ENCODE measurements at regions not wholly inside any gene's neighbourhood (a gene's known extent, or its start where the extent isn't known, plus 50 kb on each side); places are given as distances from the start of the nearest gene placed in this dataset.

DNA sequence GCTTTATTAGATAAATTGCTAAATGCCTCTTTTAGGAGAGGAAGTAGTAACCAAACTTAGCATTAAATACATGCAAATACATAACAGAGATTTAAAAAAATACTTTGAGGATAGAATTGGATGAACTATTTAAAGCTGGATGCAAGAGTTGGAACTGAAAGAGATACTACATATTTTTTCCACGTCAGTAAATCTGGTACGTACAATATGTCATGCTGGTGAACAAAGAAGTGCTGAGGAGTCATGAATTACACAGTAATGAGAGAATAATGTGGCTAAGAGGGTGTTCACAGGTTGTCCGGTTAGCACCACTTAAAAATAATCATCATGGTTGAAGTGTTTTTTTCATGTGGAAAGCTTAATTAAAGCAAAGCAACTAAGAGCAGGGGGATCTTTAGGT is 184.1 kb upstream of the FRMPD4 start:
- Histone ChIP-seq H3K79me1 (ENCODE audit: low read length) (no peaks in the 10 kb centered on the region), H3K56ac (ENCODE audit: low read length) (no peak overlapping the region), H3K27me3 (ENCODE audit: insufficient read depth, low read length, poor library complexity) (no peaks in the 10 kb centered on the region), H3K9ac (ENCODE audit: low read length) (no peak overlapping the region), H4K5ac (ENCODE audit: low read length) (no peak overlapping the region), H3K79me2 (ENCODE audit: control insufficient read depth, insufficient read depth, low read length) (no peaks in the 10 kb centered on the region), H3K4me1 (ENCODE audit: control insufficient read depth, low read depth, low read length) (no peaks in the 10 kb centered on the region), H3K4ac (ENCODE audit: low read depth, low read length) (no peak overlapping the region), H2BK15ac (replicated peaks; ENCODE audit: low read depth) (no peak overlapping the region), H3K23ac (ENCODE audit: low read length) (no peak overlapping the region), H2AK5ac (ENCODE audit: low read length) (no peak overlapping the region), H2BK120ac (ENCODE audit: low read depth, low read length) (no peak overlapping the region), H3K4me3 (ENCODE audit: low read length) (no peak overlapping the region), H3K27ac (ENCODE audit: low read depth, low read length) (no peak overlapping the region), H3K36me3 (ENCODE audit: control insufficient read depth, insufficient read depth, low read length) (no peaks in the 10 kb centered on the region), H3K18ac (ENCODE audit: low read length) (no peak overlapping the region), H4K8ac (ENCODE audit: low read depth, low read length) (no peak overlapping the region), H3K4me2 (ENCODE audit: low read length) (no peak overlapping the region), H2BK5ac (ENCODE audit: low read length) (no peak overlapping the region)
- no CpG with 5 or more reads among the region's 3 CpGs for WGBS (ENCODE audit: extremely low coverage, insufficient coverage, low lambda C conversion rate)
- DNase-seq = no peak

DNA sequence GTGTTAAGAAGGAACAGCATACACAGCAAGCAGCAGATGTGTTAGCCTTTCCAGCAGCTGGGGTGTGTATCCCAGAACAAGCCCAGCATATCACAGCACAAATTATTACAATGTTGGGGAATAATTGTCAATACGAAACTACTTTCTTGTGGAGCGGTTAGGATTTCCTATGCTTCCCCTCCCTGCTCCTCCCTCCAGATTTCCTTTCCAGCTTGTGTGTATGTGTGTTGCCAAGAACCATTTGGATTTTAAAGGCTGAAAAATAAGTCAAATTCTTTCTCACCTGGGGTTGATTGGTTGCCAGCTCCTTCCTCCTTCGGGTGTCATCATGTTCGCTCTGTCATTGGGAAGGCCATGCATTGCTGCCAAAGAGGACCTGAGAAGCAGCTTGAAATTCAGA is 178.2 kb upstream of the FRMPD4 start:
- no peak overlapping the region for H3K9ac ChIP-seq (ENCODE audit: low read length)
- H3K36me3 ChIP-seq (ENCODE audit: control insufficient read depth, insufficient read depth, low read length) = no peaks in the 10 kb centered on the region
- H2BK5ac ChIP-seq (ENCODE audit: low read length) = no peak overlapping the region
- no peak overlapping the region for H3K4me2 ChIP-seq (ENCODE audit: low read length)
- no peak for DNase-seq
- H3K4me1 ChIP-seq (ENCODE audit: control insufficient read depth, low read depth, low read length) = no peaks in the 10 kb centered on the region
- no peak overlapping the region for H3K4me3 ChIP-seq (ENCODE audit: low read length)
- H3K23ac ChIP-seq (ENCODE audit: low read length) = no peak overlapping the region
- H3K18ac ChIP-seq (ENCODE audit: low read length) = no peak overlapping the region
- H3K79me2 ChIP-seq (ENCODE audit: control insufficient read depth, insufficient read depth, low read length) = no peaks in the 10 kb centered on the region
- no CpG with 5 or more reads among the region's 4 CpGs for WGBS (ENCODE audit: extremely low coverage, insufficient coverage, low lambda C conversion rate)
- H2BK120ac ChIP-seq (ENCODE audit: low read depth, low read length) = no peak overlapping the region
- H3K27me3 ChIP-seq (ENCODE audit: insufficient read depth, low read length, poor library complexity) = no peaks in the 10 kb centered on the region
- no peak overlapping the region for H4K8ac ChIP-seq (ENCODE audit: low read depth, low read length)
- no peak overlapping the region for H2AK5ac ChIP-seq (ENCODE audit: low read length)
- H3K79me1 ChIP-seq (ENCODE audit: low read length) = no peaks in the 10 kb centered on the region
- H3K56ac ChIP-seq (ENCODE audit: low read length) = no peak overlapping the region
- H3K27ac ChIP-seq (ENCODE audit: low read depth, low read length) = no peak overlapping the region
- no peak overlapping the region for H2BK15ac ChIP-seq (replicated peaks; ENCODE audit: low read depth)
- H3K4ac ChIP-seq (ENCODE audit: low read depth, low read length) = no peak overlapping the region
- H4K5ac ChIP-seq (ENCODE audit: low read length) = no peak overlapping the region

DNA sequence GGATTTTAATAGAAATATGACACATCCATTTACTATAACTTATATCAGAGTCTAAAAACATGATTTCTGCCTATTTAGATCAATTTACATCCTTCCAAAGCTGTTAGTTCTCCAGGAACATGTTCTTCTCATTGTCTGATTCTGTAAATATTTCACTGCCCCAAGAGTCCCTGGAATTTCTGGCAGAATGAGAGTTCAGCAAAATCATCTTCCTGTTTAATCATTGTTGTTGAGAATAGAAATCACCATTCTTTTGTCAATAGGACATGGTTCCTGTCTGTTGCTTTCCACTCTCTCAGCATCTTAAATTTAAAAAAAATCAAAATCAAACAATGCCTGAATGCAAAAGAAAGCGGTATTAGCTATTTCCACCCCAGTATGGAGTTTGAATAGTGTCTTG is 172.8 kb upstream of the FRMPD4 start:
- Histone ChIP-seq H2BK120ac (ENCODE audit: low read depth, low read length) (no peak overlapping the region), H3K56ac (ENCODE audit: low read length) (no peak overlapping the region), H3K36me3 (ENCODE audit: control insufficient read depth, insufficient read depth, low read length) (no peaks in the 10 kb centered on the region), H3K79me1 (ENCODE audit: low read length) (no peaks in the 10 kb centered on the region), H3K4ac (ENCODE audit: low read depth, low read length) (no peak overlapping the region), H3K23ac (ENCODE audit: low read length) (no peak overlapping the region), H2BK15ac (replicated peaks; ENCODE audit: low read depth) (no peak overlapping the region), H3K79me2 (ENCODE audit: control insufficient read depth, insufficient read depth, low read length) (no peaks in the 10 kb centered on the region), H4K8ac (ENCODE audit: low read depth, low read length) (no peak overlapping the region), H4K5ac (ENCODE audit: low read length) (no peak overlapping the region), H3K9ac (ENCODE audit: low read length) (no peak overlapping the region), H3K27ac (ENCODE audit: low read depth, low read length) (no peak overlapping the region), H2AK5ac (ENCODE audit: low read length) (no peak overlapping the region), H2BK5ac (ENCODE audit: low read length) (no peak overlapping the region), H3K4me1 (ENCODE audit: control insufficient read depth, low read depth, low read length) (no peaks in the 10 kb centered on the region), H3K18ac (ENCODE audit: low read length) (no peak overlapping the region), H3K4me2 (ENCODE audit: low read length) (no peak overlapping the region), H3K4me3 (ENCODE audit: low read length) (no peak overlapping the region), H3K27me3 (ENCODE audit: insufficient read depth, low read length, poor library complexity) (no peaks in the 10 kb centered on the region)
- no peak for DNase-seq
- WGBS (ENCODE audit: extremely low coverage, insufficient coverage, low lambda C conversion rate) = no CpG with 5 or more reads among the region's 1 CpG

DNA sequence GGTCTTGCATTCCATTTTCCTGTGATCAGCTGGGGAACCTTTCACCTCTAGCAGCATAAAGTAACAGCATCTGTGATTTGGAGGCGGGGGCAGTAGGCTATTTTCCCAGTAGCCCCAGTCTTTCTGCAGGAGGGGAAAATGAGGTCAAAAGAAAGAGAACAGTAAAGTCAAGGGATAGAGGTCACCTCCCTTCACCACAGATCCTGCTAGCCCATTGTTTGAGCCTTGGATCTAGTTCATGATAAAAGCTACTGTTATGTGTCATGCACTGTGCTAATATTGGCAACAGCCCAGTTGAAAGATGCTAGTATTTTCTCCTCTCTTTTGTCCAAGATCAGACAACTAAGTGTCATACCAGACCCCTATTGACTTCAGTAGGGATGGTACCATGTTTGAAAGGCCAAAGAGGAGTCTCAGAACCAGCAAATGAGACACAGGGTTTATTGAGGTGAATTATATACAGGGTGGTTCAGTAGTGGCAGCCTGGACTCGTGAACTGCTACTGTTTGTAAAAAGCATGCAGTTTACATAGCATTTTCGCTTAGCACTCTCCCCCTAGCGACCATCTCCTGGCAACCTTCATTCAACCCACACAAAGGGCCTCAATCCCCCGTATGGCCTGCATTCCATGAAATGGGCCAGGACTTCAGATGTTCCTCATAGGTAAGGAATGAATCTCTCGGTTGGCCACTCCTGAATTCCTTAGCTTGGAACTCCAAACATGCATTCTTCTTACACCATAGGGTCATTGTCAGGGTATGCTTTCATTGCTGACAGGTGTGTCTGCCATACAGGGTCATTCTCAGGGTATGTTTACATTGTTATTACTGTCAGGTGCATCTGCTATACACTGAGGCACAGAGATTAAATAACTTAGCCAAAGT is 170.0 kb upstream of the FRMPD4 start:
- peak; percentile 79 for DNase-seq
- no peaks in the 10 kb centered on the region for H3K36me3 ChIP-seq (ENCODE audit: control insufficient read depth, insufficient read depth, low read length)
- no CpG with 5 or more reads among the region's 6 CpGs for WGBS (ENCODE audit: extremely low coverage, insufficient coverage, low lambda C conversion rate)
- no peak overlapping the region for H3K27ac ChIP-seq (ENCODE audit: low read depth, low read length)
- H3K56ac ChIP-seq (ENCODE audit: low read length) = no peak overlapping the region
- H4K5ac ChIP-seq (ENCODE audit: low read length) = no peak overlapping the region
- H3K27me3 ChIP-seq (ENCODE audit: insufficient read depth, low read length, poor library complexity) = no peaks in the 10 kb centered on the region
- no peak overlapping the region for H3K4me2 ChIP-seq (ENCODE audit: low read length)
- no peak overlapping the region for H3K4ac ChIP-seq (ENCODE audit: low read depth, low read length)
- no peaks in the 10 kb centered on the region for H3K79me2 ChIP-seq (ENCODE audit: control insufficient read depth, insufficient read depth, low read length)
- H3K9ac ChIP-seq (ENCODE audit: low read length) = no peak overlapping the region
- no peak overlapping the region for H3K23ac ChIP-seq (ENCODE audit: low read length)
- H2BK5ac ChIP-seq (ENCODE audit: low read length) = no peak overlapping the region
- no peak overlapping the region for H2BK120ac ChIP-seq (ENCODE audit: low read depth, low read length)
- no peak overlapping the region for H4K8ac ChIP-seq (ENCODE audit: low read depth, low read length)
- no peak overlapping the region for H2AK5ac ChIP-seq (ENCODE audit: low read length)
- no peak overlapping the region for H3K18ac ChIP-seq (ENCODE audit: low read length)
- no peak overlapping the region for H2BK15ac ChIP-seq (replicated peaks; ENCODE audit: low read depth)
- H3K4me3 ChIP-seq (ENCODE audit: low read length) = no peak overlapping the region
- no peaks in the 10 kb centered on the region for H3K4me1 ChIP-seq (ENCODE audit: control insufficient read depth, low read depth, low read length)
- no peaks in the 10 kb centered on the region for H3K79me1 ChIP-seq (ENCODE audit: low read length)

DNA sequence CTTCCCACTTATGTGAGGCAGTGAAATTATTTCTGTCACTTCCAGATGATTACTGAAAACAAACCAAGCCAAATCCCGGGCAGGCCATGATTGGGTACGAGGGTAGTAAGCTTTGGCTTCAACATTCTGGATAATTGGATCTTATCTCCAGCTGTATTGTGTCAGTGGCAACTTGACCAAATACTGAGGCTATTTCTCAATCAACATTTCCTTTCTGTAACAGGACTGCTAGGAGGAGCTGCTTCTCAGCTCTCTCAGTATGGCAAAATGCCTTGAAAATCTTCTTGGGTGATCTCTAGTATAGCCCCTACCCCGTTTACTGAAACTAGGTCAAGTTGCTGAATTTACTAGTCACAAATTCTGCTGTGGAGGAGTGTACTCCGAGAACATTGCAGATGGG is 169.3 kb upstream of the FRMPD4 start:
- DNase-seq = no peak
- H3K4me2 ChIP-seq (ENCODE audit: low read length) = no peak overlapping the region
- H3K4me3 ChIP-seq (ENCODE audit: low read length) = no peak overlapping the region
- no peak overlapping the region for H2BK5ac ChIP-seq (ENCODE audit: low read length)
- H3K36me3 ChIP-seq (ENCODE audit: control insufficient read depth, insufficient read depth, low read length) = no peaks in the 10 kb centered on the region
- H2BK120ac ChIP-seq (ENCODE audit: low read depth, low read length) = no peak overlapping the region
- H3K4me1 ChIP-seq (ENCODE audit: control insufficient read depth, low read depth, low read length) = no peaks in the 10 kb centered on the region
- H2BK15ac ChIP-seq (replicated peaks; ENCODE audit: low read depth) = no peak overlapping the region
- H3K79me2 ChIP-seq (ENCODE audit: control insufficient read depth, insufficient read depth, low read length) = no peaks in the 10 kb centered on the region
- H4K8ac ChIP-seq (ENCODE audit: low read depth, low read length) = no peak overlapping the region
- H4K5ac ChIP-seq (ENCODE audit: low read length) = no peak overlapping the region
- no peak overlapping the region for H3K23ac ChIP-seq (ENCODE audit: low read length)
- H3K79me1 ChIP-seq (ENCODE audit: low read length) = no peaks in the 10 kb centered on the region
- no peak overlapping the region for H3K9ac ChIP-seq (ENCODE audit: low read length)
- no peak overlapping the region for H2AK5ac ChIP-seq (ENCODE audit: low read length)
- H3K56ac ChIP-seq (ENCODE audit: low read length) = no peak overlapping the region
- no peaks in the 10 kb centered on the region for H3K27me3 ChIP-seq (ENCODE audit: insufficient read depth, low read length, poor library complexity)
- no CpG with 5 or more reads among the region's 4 CpGs for WGBS (ENCODE audit: extremely low coverage, insufficient coverage, low lambda C conversion rate)
- no peak overlapping the region for H3K4ac ChIP-seq (ENCODE audit: low read depth, low read length)
- no peak overlapping the region for H3K27ac ChIP-seq (ENCODE audit: low read depth, low read length)
- H3K18ac ChIP-seq (ENCODE audit: low read length) = no peak overlapping the region

All from mesendoderm (in vitro differentiated cells).